NCI-H345 treated with DMSO at 0.1 percent for 48 hours (cell line): ENCODE measurements at regions not wholly inside any gene's neighbourhood (a gene's known extent, or its start where the extent isn't known, plus 50 kb on each side); places are given as distances from the start of the nearest gene placed in this dataset.

Experiments used
- DNase-seq: peaks from one replicate; lab custom pipeline; 2025; ENCODE audit not compliant: unreplicated experiment; lab: John Stamatoyannopoulos, UW

DNA sequence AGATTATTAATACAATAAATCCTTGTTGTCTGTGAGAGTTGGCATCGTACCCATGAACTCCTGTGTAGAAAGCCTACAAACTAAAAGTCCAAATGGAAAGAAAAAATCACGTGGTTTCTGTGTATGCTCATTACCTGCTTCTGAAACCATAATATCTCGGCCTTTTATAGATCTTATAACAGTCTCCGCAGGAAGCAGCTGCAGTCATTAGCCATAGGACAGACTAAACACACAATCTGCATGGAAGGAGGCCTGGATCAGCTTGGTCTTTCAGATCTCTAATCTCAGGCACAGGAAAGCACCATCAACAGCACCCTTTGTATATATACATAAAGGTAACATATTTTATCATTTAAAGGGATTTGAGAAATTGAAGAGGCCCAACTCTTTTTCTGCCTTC, 508.9 kb upstream of the TCF4 start:
- DNase-seq, result no peak

- DNase-seq, result no peak
These were observed 501.7 kb upstream of the TCF4 start for GRCh38 chr18:56089612-56090258.

- no peak for DNase-seq
These were observed 498.8 kb upstream of the TCF4 start for GRCh38 chr18:56086786-56087185.

GRCh38 chr18:56086176-56086575, 498.2 kb upstream of the TCF4 start:
- no peak for DNase-seq

DNA sequence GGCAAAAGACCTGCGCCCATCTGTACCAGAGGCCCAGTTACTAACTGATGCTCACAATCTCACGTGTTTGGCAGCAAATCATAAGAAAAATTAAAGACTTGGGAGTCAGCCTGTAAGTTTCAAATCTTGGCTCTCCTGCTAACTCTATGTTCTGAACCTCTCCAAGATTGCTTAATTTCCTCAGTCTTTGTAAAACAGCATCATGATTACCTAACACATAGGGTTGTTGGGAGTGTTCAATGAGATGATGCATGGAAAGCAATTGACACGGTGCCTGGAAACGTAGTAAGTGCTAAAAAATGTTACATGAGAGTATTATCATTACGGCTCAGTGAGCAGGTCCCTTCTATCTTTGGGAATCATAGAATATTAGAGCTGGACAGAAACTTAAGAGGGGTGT, 497.6 kb upstream of the TCF4 start:
- DNase-seq, result no peak

DNA sequence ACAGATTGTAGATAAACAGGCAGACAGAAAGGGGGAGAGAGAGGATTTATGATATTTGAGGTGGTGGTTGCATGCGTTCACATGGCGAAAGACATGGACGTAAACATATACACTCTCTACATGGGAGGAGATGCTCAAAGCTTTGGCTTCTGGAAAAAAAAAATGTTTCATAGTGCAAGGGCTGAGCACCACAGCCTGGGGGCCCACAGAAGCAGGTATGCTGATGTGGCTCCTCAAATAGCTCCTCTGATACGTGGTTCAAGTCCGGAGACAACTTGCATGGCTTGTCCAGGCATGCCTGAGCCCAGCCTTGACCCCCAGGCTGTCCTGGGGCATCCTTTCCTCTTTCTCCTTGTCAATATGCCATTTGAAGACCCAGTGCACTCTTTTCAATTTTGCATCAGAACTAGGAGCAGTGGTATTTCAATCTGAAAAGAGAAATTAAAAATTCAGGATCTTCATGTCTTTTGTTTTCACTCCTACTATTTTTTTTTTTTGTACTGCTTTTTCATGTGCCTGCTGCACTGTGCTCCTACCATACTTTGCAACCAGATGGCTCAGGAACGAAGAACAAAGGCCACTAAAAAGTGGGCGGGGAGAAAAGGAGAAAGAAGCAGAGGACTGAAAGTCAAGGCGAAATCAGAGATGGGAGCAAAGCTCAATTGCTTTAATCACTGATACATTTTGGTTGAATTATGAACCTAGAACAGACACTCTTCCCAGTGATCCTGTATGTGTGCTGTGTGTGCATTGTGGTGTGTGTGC, 495.7 kb upstream of the TCF4 start:
- no peak for DNase-seq

DNA sequence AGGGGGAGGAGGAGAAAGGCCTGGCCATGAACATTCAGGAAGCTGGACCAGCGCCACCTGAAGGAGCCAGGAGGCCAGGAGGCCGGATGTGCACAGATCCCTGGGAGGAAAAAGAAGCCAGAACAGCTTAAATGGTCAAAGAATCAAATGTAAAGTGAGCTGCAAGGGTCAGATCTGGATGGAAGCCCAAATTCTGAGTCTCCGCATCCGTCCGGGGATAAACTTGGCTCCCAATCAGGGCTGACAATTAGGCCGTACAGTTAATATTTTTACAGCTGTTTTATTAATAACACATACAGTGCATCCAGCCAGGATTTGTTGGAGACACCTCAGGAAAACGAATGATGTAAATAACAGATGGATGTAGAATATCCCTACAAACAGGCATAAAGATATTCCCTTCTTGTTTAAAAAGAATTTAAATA, 495.1 kb upstream of the TCF4 start:
- DNase-seq, result no peak

DNA sequence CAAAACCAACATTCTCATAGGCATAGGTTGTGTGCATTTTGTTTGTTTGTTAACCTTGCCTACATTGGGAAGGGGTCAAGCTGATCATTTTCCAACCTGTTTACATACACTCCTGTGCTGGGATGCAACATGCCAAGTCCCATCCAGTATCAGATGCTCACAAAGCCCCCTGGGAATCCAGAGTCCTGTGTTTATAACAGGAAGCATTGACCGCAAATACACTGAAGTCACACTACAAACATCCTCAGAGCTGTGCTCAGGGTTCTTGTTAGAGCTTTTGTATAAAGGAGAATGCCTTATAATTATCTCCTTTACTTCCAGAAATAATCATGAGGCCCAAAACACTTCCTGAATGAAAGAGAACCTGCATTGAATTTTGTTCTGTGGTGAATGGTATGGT, 488.7 kb upstream of the TCF4 start:
- no peak for DNase-seq

GRCh38 chr18:56068701-56069100, 480.7 kb upstream of the TCF4 start:
- DNase-seq, result no peak

DNA sequence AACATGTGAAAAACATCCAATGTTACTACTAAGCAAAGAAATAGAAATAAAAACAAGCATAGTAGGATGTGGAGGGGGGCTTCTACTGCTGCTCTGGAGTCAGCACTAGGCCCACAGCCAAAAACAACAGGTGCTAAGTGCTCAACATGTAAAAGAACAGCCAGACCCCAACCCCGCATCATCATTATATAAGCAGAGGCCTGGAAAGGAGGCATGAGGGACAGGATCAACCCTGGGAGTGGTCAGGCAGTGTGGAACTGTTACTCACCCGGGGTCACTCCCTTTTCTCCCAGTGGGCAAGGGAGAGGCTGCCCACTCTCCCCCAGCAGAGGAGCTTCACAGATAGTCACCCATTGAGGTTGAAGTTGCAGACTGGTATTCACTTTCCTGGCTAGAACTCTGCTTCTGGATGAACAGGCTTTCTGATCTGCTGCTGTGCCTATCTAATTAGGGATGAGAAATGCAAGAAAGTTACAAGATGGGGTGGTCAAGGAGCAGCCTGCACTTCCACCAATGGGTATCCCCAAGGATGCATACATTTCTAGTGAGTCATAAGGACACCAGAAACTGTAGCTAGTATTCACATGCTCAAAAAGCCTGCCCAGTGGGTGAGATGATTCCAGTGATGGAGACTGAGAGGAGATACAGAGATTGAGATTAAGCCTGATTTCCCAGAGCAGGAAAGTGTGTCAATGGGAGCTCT, 480.1 kb upstream of the TCF4 start:
- DNase-seq, result no peak

GRCh38 chr18:56067214-56067894, 479.4 kb upstream of the TCF4 start:
- DNase-seq, result no peak

- DNase-seq, result no peak
These were observed 478.7 kb upstream of the TCF4 start for GRCh38 chr18:56066524-56067213.

GRCh38 chr18:56065086-56065485, 477.1 kb upstream of the TCF4 start:
- no peak for DNase-seq

- no peak for DNase-seq
These were observed 474.9 kb upstream of the TCF4 start for GRCh38 chr18:56062931-56063330.

DNA sequence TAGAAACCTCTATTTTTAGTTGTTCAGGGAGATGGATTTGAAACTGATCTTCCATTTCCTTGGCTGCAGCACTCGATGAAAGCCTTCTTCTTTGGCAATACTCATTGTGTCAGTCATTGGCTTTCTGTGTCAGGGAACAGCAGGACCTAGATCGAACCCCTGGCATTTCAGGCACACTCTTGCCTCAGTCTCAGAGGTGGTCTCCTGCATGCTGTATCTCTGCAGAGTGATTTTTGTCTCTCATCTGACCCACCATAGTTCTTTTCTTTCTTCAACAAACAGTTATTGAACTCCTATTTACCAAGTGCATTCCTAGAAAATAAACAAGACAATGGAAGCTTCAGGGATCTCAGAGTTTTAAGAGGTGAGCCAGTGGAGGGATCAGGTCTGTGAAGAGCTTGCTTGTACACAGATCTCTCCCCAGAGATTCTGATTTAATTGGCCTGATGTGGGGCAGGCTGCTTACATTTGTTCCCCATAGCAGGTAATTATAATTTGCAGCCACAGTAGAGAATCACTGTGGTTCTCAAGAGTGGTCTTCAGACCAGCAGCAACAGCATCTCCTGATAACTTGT, 473.1 kb upstream of the TCF4 start:
- no peak for DNase-seq

DNA sequence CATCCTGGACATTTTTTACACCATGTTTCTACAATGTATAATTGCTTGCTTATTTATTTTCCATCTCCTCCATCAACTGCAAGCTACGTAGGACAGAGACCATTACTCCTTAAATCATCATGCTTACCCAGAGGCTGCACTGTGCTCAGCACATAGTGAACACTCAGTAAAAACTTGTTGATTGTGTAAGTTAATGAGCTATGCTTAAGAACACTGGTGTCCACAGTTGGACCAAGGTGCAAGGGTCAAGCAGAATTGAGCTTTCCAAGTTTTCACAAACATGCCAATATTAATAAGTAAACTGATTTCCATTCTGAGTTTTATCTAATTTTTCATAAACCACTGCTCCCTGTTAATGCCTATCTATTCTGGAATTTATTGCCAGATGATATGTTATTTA, 464.2 kb upstream of the TCF4 start:
- DNase-seq, result no peak

- no peak for DNase-seq
These were observed 456.2 kb upstream of the TCF4 start for GRCh38 chr18:56044239-56044638.

- DNase-seq, result no peak
These were observed 455.7 kb upstream of the TCF4 start for GRCh38 chr18:56043641-56044061.

DNA sequence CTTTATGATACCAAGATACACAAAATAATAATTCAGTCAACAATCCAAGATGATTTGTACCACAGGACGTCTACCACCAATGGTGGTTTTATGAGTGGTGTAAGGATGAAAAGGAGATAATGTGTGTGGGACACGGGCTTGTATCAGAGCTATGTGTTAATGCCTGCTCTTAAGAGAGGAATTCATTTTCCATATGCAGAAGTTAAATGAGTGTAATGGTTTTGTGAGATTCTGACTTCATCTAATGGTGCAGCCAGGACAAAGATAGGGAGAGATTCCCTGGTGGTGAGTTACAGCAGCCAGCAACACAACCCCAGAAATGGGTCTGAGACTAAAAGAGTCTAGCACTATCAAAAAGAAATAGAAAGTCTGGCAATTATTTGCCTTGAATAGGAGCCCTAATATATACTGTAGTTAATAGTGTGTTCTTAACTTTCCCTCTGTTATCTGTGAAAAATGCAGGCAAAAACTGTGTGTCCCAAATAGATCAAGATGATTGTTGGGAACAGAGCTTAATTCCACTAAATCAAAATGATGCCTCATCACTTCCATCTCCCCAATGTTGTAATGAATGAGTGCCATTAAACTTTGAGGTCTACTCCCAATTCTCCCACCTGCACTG, 455.0 kb upstream of the TCF4 start:
- no peak for DNase-seq
